ENCODE measurements at regions not wholly inside any gene's neighbourhood (a gene's known extent, or its start where the extent isn't known, plus 50 kb on each side); places are given as distances from the start of the nearest gene placed in this dataset.

DNA sequence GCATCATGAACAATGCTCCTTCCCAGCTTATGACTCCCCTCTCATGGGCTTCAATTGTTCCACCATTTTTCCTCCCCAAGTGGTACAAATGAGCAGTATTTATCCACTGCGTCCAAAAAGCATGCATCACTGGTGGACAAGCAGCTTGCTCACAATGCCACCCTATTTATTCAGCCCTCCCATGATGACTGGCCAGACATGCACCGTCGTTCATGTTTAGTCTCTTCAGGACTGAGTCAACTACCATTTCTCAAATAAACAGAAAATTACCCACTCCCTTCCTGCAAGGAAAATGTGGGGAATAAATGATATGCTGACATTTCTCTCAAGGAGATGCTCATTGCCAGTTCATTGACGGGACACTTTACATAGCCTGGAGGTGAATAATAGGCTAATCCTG lies 300.4 kb downstream of the C6orf118 start:
- Mint-ChIP-seq H3K27ac (ENCODE audit: unreplicated experiment) (no peak overlapping the region), H3K36me3 (ENCODE audit: low read depth) (peaks cover 3% of the 10 kb centered on the region), H3K9me3 (ENCODE audit: low read depth) (peaks cover 8% of the 10 kb centered on the region), H3K4me1 (ENCODE audit: low read depth) (peaks cover 10% of the 10 kb centered on the region), H3K27me3 (ENCODE audit: low read depth) (no peaks in the 10 kb centered on the region), H3K4me3 (ENCODE audit: unreplicated experiment) (no peak overlapping the region)
- DNase-seq (ENCODE audit: low spot score) = no peak
- no peak for TF ChIP-seq CTCF (IDR thresholded peaks at IDR 0.05)

DNA sequence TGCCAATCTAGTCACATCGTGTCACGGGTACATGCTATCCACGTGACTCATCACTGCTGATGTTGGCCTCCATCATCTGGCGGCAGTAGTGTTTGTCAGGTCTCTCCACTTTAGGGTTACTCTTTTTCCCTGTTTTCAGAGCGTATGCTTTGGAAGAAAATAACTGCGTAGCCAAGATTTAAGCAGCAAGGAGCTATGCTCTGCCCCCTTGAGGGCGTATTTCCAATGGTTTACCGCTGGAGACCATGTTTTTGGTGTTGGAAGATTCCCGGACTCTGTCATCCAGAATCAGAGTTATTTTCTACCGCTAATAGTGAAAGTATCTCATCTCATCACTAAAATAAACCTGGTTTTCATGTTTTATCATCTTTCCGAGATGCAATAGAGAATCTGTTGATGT lies 306.5 kb downstream of the C6orf118 start:
- Mint-ChIP-seq H3K27me3 (ENCODE audit: low read depth) (no peaks in the 10 kb centered on the region), H3K9me3 (ENCODE audit: low read depth) (peaks cover 26% of the 10 kb centered on the region), H3K27ac (ENCODE audit: unreplicated experiment) (no peak overlapping the region), H3K4me1 (ENCODE audit: low read depth) (no peaks in the 10 kb centered on the region), H3K4me3 (ENCODE audit: unreplicated experiment) (no peak overlapping the region), H3K36me3 (ENCODE audit: low read depth) (peaks cover 3% of the 10 kb centered on the region)
- DNase-seq (ENCODE audit: low spot score) = no peak
- TF ChIP-seq CTCF (IDR thresholded peaks at IDR 0.05) = no peak

DNA sequence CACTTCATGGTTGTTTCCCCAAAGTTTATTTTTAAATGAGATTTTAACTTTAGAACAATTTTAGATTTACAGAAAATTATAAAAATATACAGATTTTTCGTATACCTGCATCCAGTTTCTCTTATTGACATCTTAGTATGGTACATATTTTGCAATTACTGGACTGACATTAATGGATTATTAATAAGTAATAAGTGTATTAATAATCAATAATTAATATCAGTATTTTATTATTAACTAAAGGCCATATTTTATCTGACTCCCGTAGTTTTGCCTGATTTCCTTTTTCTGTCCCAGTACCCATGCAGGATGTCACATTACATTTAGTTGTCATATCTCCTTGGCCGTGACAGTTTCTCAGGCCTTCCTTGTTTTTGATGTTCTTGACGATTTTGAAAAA lies 307.0 kb downstream of the C6orf118 start:
- no peak for TF ChIP-seq CTCF (IDR thresholded peaks at IDR 0.05)
- no peak overlapping the region for H3K4me3 Mint-ChIP-seq (ENCODE audit: unreplicated experiment)
- H3K4me1 Mint-ChIP-seq (ENCODE audit: low read depth) = no peaks in the 10 kb centered on the region
- peaks cover 3% of the 10 kb centered on the region for H3K36me3 Mint-ChIP-seq (ENCODE audit: low read depth)
- peaks cover 26% of the 10 kb centered on the region for H3K9me3 Mint-ChIP-seq (ENCODE audit: low read depth)
- no peaks in the 10 kb centered on the region for H3K27me3 Mint-ChIP-seq (ENCODE audit: low read depth)
- DNase-seq (ENCODE audit: low spot score) = no peak
- no peak overlapping the region for H3K27ac Mint-ChIP-seq (ENCODE audit: unreplicated experiment)

DNA sequence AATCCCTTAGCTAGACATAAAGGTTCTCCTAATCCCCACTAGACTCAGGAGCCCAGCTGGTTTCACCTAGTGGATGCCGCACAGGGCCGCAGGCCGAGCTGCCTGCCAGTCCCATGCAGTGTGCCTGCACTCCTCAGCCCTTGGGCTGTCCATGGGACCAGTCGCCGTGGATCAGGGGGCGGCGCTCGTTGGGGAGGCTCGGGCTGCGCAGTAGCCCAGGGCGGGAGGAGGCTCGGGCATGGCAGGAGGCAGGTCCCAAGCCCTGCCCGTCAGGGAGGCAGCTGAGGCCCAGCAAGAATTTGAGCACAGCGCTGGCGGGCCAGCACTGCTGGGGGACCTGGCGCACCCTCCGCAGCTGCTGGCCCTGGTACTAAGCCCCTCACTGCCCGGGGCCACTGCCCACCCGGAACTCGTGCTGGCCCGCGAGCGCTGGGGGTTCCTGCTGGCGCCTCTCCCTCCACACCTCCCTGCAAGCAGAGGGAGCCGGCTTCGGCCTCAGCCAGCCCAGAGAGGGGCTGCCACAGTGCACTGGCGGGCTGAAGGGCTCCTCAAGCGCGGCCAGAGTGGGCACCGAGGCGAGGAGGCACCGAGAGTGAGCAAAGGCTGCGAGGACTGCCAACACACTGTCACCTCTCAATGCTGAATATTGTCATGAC lies 307.8 kb downstream of the C6orf118 start:
- Mint-ChIP-seq H3K27ac (ENCODE audit: unreplicated experiment) (no peak overlapping the region), H3K27me3 (ENCODE audit: low read depth) (no peaks in the 10 kb centered on the region), H3K4me1 (ENCODE audit: low read depth) (no peaks in the 10 kb centered on the region), H3K36me3 (ENCODE audit: low read depth) (peaks cover 3% of the 10 kb centered on the region), H3K4me3 (ENCODE audit: unreplicated experiment) (no peak overlapping the region), H3K9me3 (ENCODE audit: low read depth) (peaks cover 26% of the 10 kb centered on the region)
- no peak for DNase-seq (ENCODE audit: low spot score)
- no peak for TF ChIP-seq CTCF (IDR thresholded peaks at IDR 0.05)

DNA sequence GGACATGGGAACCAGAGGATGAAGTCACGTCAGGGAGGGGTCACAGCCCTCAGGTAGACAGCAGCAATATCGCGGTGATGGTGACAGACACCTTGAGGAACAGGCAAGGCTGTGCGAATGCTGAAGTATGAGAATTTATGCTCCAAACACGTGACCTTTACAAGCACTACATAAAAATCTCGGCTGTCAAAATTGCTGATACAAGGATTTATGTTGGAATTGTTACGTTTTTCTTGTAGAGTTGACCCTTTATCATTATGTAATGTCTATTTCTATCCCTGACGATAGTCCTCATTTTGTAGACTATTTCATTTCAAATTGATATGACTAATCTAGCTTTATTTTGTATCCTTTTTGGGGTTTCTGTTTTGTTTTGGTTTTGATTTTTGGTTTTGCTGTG lies 311.1 kb downstream of the C6orf118 start:
- Mint-ChIP-seq H3K4me3 (ENCODE audit: unreplicated experiment) (no peak overlapping the region), H3K27ac (ENCODE audit: unreplicated experiment) (no peak overlapping the region), H3K4me1 (ENCODE audit: low read depth) (no peaks in the 10 kb centered on the region), H3K27me3 (ENCODE audit: low read depth) (no peaks in the 10 kb centered on the region), H3K36me3 (ENCODE audit: low read depth) (no peaks in the 10 kb centered on the region), H3K9me3 (ENCODE audit: low read depth) (peaks cover 16% of the 10 kb centered on the region)
- DNase-seq (ENCODE audit: low spot score) = no peak
- no peak for TF ChIP-seq CTCF (IDR thresholded peaks at IDR 0.05)
